ENCODE measurements at regions not wholly inside any gene's neighbourhood (a gene's known extent, or its start where the extent isn't known, plus 50 kb on each side); places are given as distances from the start of the nearest gene placed in this dataset.

- H3K27me3 ChIP-seq, result no peaks in the 10 kb centered on the region
- peaks cover 0 to 5% (median 0%) of the 10 kb centered on the region in 9 donors for H3K4me1 ChIP-seq
- no peak for DNase-seq
- H3K9me3 ChIP-seq, result peaks cover 0 to 11% (median 0%) of the 10 kb centered on the region in 11 donors
- no peak for ATAC-seq
- WGBS, 2 donors, result 91 to 93% methylated on average over 4 of the region's 4 CpGs
- no peak overlapping the region for H3K4me3 ChIP-seq
- H3K36me3 ChIP-seq, result no peaks in the 10 kb centered on the region
- intact Hi-C loops (cut with DNase I), result no loop called here
- TF ChIP-seq, protein P1, sequence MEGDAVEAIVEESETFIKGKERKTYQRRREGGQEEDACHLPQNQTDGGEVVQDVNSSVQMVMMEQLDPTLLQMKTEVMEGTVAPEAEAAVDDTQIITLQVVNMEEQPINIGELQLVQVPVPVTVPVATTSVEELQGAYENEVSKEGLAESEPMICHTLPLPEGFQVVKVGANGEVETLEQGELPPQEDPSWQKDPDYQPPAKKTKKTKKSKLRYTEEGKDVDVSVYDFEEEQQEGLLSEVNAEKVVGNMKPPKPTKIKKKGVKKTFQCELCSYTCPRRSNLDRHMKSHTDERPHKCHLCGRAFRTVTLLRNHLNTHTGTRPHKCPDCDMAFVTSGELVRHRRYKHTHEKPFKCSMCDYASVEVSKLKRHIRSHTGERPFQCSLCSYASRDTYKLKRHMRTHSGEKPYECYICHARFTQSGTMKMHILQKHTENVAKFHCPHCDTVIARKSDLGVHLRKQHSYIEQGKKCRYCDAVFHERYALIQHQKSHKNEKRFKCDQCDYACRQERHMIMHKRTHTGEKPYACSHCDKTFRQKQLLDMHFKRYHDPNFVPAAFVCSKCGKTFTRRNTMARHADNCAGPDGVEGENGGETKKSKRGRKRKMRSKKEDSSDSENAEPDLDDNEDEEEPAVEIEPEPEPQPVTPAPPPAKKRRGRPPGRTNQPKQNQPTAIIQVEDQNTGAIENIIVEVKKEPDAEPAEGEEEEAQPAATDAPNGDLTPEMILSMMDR (IDR thresholded peaks at IDR 0.05), result no peak
- H3K27ac ChIP-seq, result no peak overlapping the region
Observed at GRCh38 chr20:16220826-16221225, 352.4 kb downstream of the KIF16B start.

GRCh38 chr20:16219182-16219581, 354.1 kb downstream of the KIF16B start:
- Histone ChIP-seq H3K9me3 (peaks cover 0 to 11% (median 0%) of the 10 kb centered on the region in 11 donors), H3K27ac (no peak overlapping the region), H3K27me3 (no peaks in the 10 kb centered on the region), H3K36me3 (no peaks in the 10 kb centered on the region), H3K4me3 (no peak overlapping the region), H3K4me1 (peaks cover 0 to 5% (median 0%) of the 10 kb centered on the region in 9 donors)
- intact Hi-C loops (cut with DNase I), result no loop called here
- TF ChIP-seq, protein P1 (IDR thresholded peaks at IDR 0.05), result no peak
- DNase-seq (no peak), ATAC-seq (no peak)

DNA sequence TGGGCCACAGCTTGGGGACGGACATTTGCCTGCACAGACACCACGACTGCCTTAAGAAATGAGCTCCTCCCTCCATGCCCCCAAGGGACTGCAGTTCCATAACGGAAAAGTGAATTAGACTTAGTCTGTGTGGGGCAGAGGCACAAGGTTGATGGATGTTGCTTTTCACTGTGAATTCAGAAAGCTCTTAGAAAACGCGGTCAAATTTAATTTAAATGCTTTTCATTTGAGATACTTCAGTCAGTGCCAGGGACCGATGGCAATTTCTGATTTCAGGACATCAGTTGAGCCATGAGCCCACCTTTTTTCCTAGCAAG, 356.4 kb downstream of the KIF16B start:
- intact Hi-C loops (cut with DNase I), result no loop called here
- H3K36me3 ChIP-seq, result no peaks in the 10 kb centered on the region
- H3K27ac ChIP-seq, result no peak overlapping the region
- no peak overlapping the region for H3K4me3 ChIP-seq
- DNase-seq (no peak), ATAC-seq (no peak)
- WGBS, 2 donors, result 78 to 87% methylated on average over 6 of the region's 6 CpGs
- peaks cover 0 to 5% (median 0%) of the 10 kb centered on the region in 9 donors for H3K4me1 ChIP-seq
- TF ChIP-seq, protein P1 (IDR thresholded peaks at IDR 0.05), result no peak
- H3K27me3 ChIP-seq, result no peaks in the 10 kb centered on the region
- peaks cover 0 to 11% (median 0%) of the 10 kb centered on the region in 11 donors for H3K9me3 ChIP-seq

GRCh38 chr20:16216227-16216913, 356.9 kb downstream of the KIF16B start:
- no peak overlapping the region for H3K27ac ChIP-seq
- H3K27me3 ChIP-seq, result no peaks in the 10 kb centered on the region
- H3K4me3 ChIP-seq, result no peak overlapping the region
- no peak for DNase-seq
- intact Hi-C loops (cut with DNase I), result no loop called here
- H3K4me1 ChIP-seq, result peaks cover 0 to 5% (median 0%) of the 10 kb centered on the region in 9 donors
- WGBS, 2 donors, result 93% methylated on average over 10 of the region's 10 CpGs
- TF ChIP-seq, protein P1 (IDR thresholded peaks at IDR 0.05), result no peak
- no peak for ATAC-seq
- peaks cover 0 to 11% (median 0%) of the 10 kb centered on the region in 11 donors for H3K9me3 ChIP-seq
- H3K36me3 ChIP-seq, result no peaks in the 10 kb centered on the region

All from heart right ventricle (tissue), 16 donors.